Ovary (tissue), 7 donors: ENCODE measurements at regions not wholly inside any gene's neighbourhood (a gene's known extent, or its start where the extent isn't known, plus 50 kb on each side); places are given as distances from the start of the nearest gene placed in this dataset.

Source experiments
- DNase-seq, 5 donors: peaks; one replicate each; pipeline ENCODE4 v3.0.0-alpha.2; 2019 to 2020
- H3K27ac ChIP-seq, 2 donors: fragments of 200-600 bp; one replicate each; pipeline versions ENCODE4 v1.5.1 to v1.8.0; 2019 to 2022
- H3K27me3 ChIP-seq: fragments of 200-600 bp; one replicate; pipeline ENCODE4 v1.8.0; 2022
- H3K36me3 ChIP-seq: fragments of 200-600 bp; sonication (generic); one replicate; pipeline ENCODE4 v1.5.1; 2019
- H3K4me1 ChIP-seq: one replicate; pipeline ENCODE4 v1.8.1; 2013; ENCODE audit warnings: mild to moderate bottlenecking, moderate library complexity; ENCODE audit not compliant: insufficient read depth
- H3K4me3 ChIP-seq: fragments of 200-600 bp; sonication (generic); one replicate; pipeline ENCODE4 v1.5.1; 2017
- H3K9me3 ChIP-seq, 2 donors: fragments of 200-600 bp in 1 of 2; sonication (generic) in 1 of 2; one replicate each; pipeline versions ENCODE4 v1.5.1 to v1.8.1; 2013 to 2019; ENCODE audit warnings: mild to moderate bottlenecking in 1 of 2, moderate library complexity in 1 of 2
- CTCF ChIP-seq, 3 donors: fragments of 450-650 bp in 2 of 3; fragments of 200-600 bp in 1 of 3; IDR thresholded peaks; one replicate each; pipeline versions ENCODE4 v1.5.1 to v1.8.0; 2016 to 2022; ENCODE audit warnings: antibody characterized with exemption in 3 of 3, mild to moderate bottlenecking in 1 of 3
- EP300 ChIP-seq: sonication (generic); formaldehyde crosslinking; IDR thresholded peaks from one replicate; pipeline ENCODE4 v1.6.1; 2017; ENCODE audit warnings: antibody characterized with exemption
- POLR2A ChIP-seq: fragments of 450-650 bp; IDR thresholded peaks from one replicate; pipeline ENCODE4 v1.6.1; 2017; ENCODE audit warnings: antibody characterized with exemption, mild to moderate bottlenecking, moderate library complexity
- WGBS, 3 donors: extraction: QIAGEN DNeasy Blood & Tissue Kit in 1 of 3; methylation state at CpG; one replicate each; pipeline versions ENCODE4 v1.1.5 to v1.1.7; 2013 to 2017; 5-methylcytosine and 5-hydroxymethylcytosine counted together
- intact Hi-C, 4 donors: fragments of 100-400 bp; cut with DNase I; formaldehyde crosslinking; loops; one replicate each; pipeline versions ENCODE4 v1.11.0 to v1.15.1; 2022 to 2023
- donor health status: DM: no; HTN: no; CAD: no; lungs with moderate emphysema.
- donor health status: DM: no; HTN: no; CAD: no.
- donor health status: Bipolar disorder and iron deficiency.
- donor health status: DM: no; HTN: no; CAD: no.
- donor health status: DM: yes; HTN: yes; CAD: no.

- 40 to 56% (median 49%) methylated on average over 2 of the region's 2 CpGs for WGBS, 3 donors
- no peak for DNase-seq
- H3K27me3 ChIP-seq, result no peaks in the 10 kb centered on the region
- no peak overlapping the region for H3K27ac ChIP-seq
- H3K36me3 ChIP-seq, result no peaks in the 10 kb centered on the region
- no peak overlapping the region for H3K4me3 ChIP-seq
- H3K4me1 ChIP-seq, result no peaks in the 10 kb centered on the region
- H3K9me3 ChIP-seq, result no peaks in the 10 kb centered on the region
- intact Hi-C loops, result no loop called here
- TF ChIP-seq CTCF (IDR thresholded peaks at IDR 0.05), result no peak
- TF ChIP-seq EP300, result no peak
- TF ChIP-seq POLR2A, result no peak
Measured at GRCh38 chr3:104596551-104596950, 770.2 kb upstream of the ALCAM start.

GRCh38 chr3:104598848-104599511 is 767.7 kb upstream of the ALCAM start:
- no peak for TF ChIP-seq POLR2A
- TF ChIP-seq EP300, result no peak
- TF ChIP-seq CTCF (IDR thresholded peaks at IDR 0.05), result no peak
- Histone ChIP-seq H3K36me3 (no peaks in the 10 kb centered on the region), H3K4me1 (no peaks in the 10 kb centered on the region), H3K4me3 (no peak overlapping the region), H3K9me3 (no peaks in the 10 kb centered on the region), H3K27me3 (no peaks in the 10 kb centered on the region), H3K27ac (no peak overlapping the region)
- 83 to 90% (median 84%) methylated on average over 6 of the region's 6 CpGs for WGBS, 3 donors
- intact Hi-C loops, result no loop called here
- no peak for DNase-seq

- H3K9me3 ChIP-seq, result no peaks in the 10 kb centered on the region
- H3K36me3 ChIP-seq, result no peaks in the 10 kb centered on the region
- no peak overlapping the region for H3K27ac ChIP-seq
- no peaks in the 10 kb centered on the region for H3K4me1 ChIP-seq
- DNase-seq, result no peak
- no peaks in the 10 kb centered on the region for H3K27me3 ChIP-seq
- intact Hi-C loops, result no loop called here
- TF ChIP-seq EP300 (no peak), POLR2A (no peak), CTCF (IDR thresholded peaks at IDR 0.05) (no peak)
- H3K4me3 ChIP-seq, result no peak overlapping the region
- 56 to 57% (median 56%) methylated on average over 3 of the region's 3 CpGs for WGBS, 3 donors
Measured at GRCh38 chr3:104604326-104605010, 762.2 kb upstream of the ALCAM start.

- Histone ChIP-seq H3K9me3 (no peaks in the 10 kb centered on the region), H3K4me3 (no peak overlapping the region)
- WGBS, 3 donors, result 52 to 68% (median 64%) methylated on average over 2 of the region's 2 CpGs
Measured at GRCh38 chr3:104606812-104607211, 759.9 kb upstream of the ALCAM start.

More at GRCh38 chr3:104606812-104607211, 759.9 kb upstream of the ALCAM start:
- no peak overlapping the region for H3K27ac ChIP-seq
- intact Hi-C loops, result no loop called here
- DNase-seq, result no peak
- TF ChIP-seq POLR2A, result no peak
- no peak for TF ChIP-seq EP300
- TF ChIP-seq CTCF (IDR thresholded peaks at IDR 0.05), result no peak
- H3K36me3 ChIP-seq, result no peaks in the 10 kb centered on the region
- H3K27me3 ChIP-seq, result no peaks in the 10 kb centered on the region
- H3K4me1 ChIP-seq, result no peaks in the 10 kb centered on the region
